ENCODE measurements at regions not wholly inside any gene's neighbourhood (a gene's known extent, or its start where the extent isn't known, plus 50 kb on each side); places are given as distances from the start of the nearest gene placed in this dataset.

DNA sequence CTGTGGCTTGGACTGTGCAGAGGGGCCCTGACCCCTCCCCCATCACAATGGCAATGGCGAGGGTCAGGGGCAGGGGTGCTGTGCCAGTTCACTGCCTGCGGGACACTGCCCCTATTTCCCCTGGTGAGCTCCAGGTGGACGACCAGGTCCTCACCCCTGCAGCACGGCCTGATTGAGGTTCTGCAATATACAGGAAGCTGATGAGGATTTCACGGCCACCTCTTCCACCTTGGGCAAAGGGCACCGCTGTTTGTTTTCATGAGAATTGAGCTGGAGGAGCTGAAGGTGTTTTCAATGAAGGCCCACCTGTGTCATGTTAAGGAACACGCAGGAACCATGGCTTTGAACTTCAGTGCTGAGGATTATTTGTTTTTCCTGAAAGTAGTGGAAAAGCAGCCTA lies 96.3 kb downstream of the OSR1 start:
- no peak overlapping the region for H3K4me3 ChIP-seq (ENCODE audit: low read depth, low read length)
- in situ Hi-C loops (cut with HindIII; ENCODE audit: low sequenced_read_pairs) = no loop called here
- DNase-seq (ENCODE audit: low read depth) = no peak
- TF ChIP-seq CTCF (IDR thresholded peaks at IDR 0.05; ENCODE audit: low read depth, low read length, missing control alignments) = no peak

GRCh38 chr2:19261061-19261460 lies 97.4 kb downstream of the OSR1 start:
- in situ Hi-C loops (cut with HindIII; ENCODE audit: low sequenced_read_pairs) = no loop called here
- no peak overlapping the region for H3K4me3 ChIP-seq (ENCODE audit: low read depth, low read length)
- no peak for TF ChIP-seq CTCF (IDR thresholded peaks at IDR 0.05; ENCODE audit: low read depth, low read length, missing control alignments)
- DNase-seq (ENCODE audit: low read depth) = no peak

- in situ Hi-C loops (cut with HindIII; ENCODE audit: low sequenced_read_pairs) = no loop called here
- peak; percentile 40 for DNase-seq (ENCODE audit: low read depth)
- no peak overlapping the region for H3K4me3 ChIP-seq (ENCODE audit: low read depth, low read length)
- no peak for TF ChIP-seq CTCF (IDR thresholded peaks at IDR 0.05; ENCODE audit: low read depth, low read length, missing control alignments)
Observed at GRCh38 chr2:19256121-19256601, 102.3 kb downstream of the OSR1 start.

- TF ChIP-seq CTCF (IDR thresholded peaks at IDR 0.05; ENCODE audit: low read depth, low read length, missing control alignments) = no peak
- in situ Hi-C loops (cut with HindIII; ENCODE audit: low sequenced_read_pairs) = no loop called here
- no peak overlapping the region for H3K4me3 ChIP-seq (ENCODE audit: low read depth, low read length)
- DNase-seq (ENCODE audit: low read depth) = no peak
Observed at GRCh38 chr2:19255481-19255880, 102.9 kb downstream of the OSR1 start.

DNA sequence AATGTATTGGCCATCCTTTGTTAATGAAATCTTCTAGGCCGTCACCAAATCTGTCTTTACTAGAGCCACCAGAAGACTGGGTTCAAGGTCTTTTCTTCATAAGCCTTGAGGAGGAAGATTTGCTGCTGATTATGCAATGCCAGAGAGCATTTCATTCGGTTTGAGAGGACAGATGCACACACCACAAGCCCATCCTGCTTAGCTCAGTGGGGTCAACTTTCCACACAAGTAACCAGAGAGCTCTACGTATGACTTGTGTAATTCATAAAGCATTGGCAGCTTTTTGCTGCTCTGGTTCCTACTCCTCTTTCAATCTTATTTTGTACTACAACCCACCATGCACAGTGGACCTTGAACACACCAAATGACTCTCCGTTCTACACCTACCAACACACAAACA lies 106.9 kb downstream of the OSR1 start:
- no peak for TF ChIP-seq CTCF (IDR thresholded peaks at IDR 0.05; ENCODE audit: low read depth, low read length, missing control alignments)

DNA sequence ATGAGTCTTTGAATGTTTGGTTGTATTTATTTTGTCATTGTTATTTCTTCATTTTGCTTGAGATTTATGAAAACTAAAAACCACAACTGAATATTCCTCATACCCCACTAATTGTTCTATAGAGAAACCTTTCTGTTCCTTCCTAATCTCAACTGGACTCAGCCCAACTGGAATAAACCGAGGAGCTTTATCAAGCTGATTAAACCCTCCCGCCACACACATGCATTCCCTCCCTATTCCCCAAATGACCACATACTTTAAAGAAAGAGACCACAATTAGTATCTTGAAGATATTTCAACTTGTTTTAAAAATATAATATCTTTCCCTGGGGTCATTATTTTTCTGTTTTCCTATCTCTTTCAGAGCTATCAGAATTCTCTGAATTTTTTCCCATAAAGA lies 107.5 kb downstream of the OSR1 start:
- no peak for TF ChIP-seq CTCF (IDR thresholded peaks at IDR 0.05; ENCODE audit: low read depth, low read length, missing control alignments)
- no peak for DNase-seq (ENCODE audit: low read depth)
- in situ Hi-C loops (cut with HindIII; ENCODE audit: low sequenced_read_pairs) = no loop called here
- no peak overlapping the region for H3K4me3 ChIP-seq (ENCODE audit: low read depth, low read length)

More for the DNA sequence above, 106.9 kb downstream of the OSR1 start:
- no peak overlapping the region for H3K4me3 ChIP-seq (ENCODE audit: low read depth, low read length)
- DNase-seq (ENCODE audit: low read depth) = no peak
- in situ Hi-C loops (cut with HindIII; ENCODE audit: low sequenced_read_pairs) = no loop called here

DNA sequence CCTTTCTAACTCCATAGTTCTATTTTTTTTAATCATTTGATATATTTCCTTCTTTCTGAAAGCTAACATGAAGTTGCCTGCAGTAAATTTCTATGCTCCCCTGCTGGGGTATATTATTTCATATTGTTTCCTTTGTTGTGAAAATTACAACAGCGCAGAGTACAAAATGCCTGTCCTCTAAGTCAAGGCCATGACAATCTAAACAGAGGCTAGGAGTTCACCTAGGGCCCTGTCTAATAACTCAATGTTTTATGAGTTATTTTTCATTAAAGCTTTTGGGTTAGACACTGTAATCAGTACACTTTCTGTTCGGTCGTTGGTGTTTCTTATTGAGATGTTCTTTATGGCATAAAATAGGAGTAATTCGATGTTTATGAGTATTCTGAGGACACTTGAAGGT lies 111.2 kb downstream of the OSR1 start:
- in situ Hi-C loops (cut with HindIII; ENCODE audit: low sequenced_read_pairs) = no loop called here
- DNase-seq (ENCODE audit: low read depth) = no peak
- no peak for TF ChIP-seq CTCF (IDR thresholded peaks at IDR 0.05; ENCODE audit: low read depth, low read length, missing control alignments)
- H3K4me3 ChIP-seq (ENCODE audit: low read depth, low read length) = no peak overlapping the region

All from astrocyte of the cerebellum (primary cell).